HCT116 (cell line): ENCODE measurements at regions not wholly inside any gene's neighbourhood (a gene's known extent, or its start where the extent isn't known, plus 50 kb on each side); places are given as distances from the start of the nearest gene placed in this dataset.

Experiments used
- EGR1 ChIP-seq: IDR thresholded peaks from 2 replicates; pipeline ENCODE4 v1.6.1; 2012; ENCODE audit warnings: low read depth
- EZH2 ChIP-seq: fragments of 200-600 bp; sonication (generic); IDR thresholded peaks from 2 replicates; pipeline ENCODE4 v1.6.1; 2017; ENCODE audit warnings: antibody characterized with exemption, mixed run types
- EZH2phosphoT487 ChIP-seq: fragments of 200-600 bp; IDR thresholded peaks from 2 replicates; pipeline ENCODE4 v1.6.1; 2018; ENCODE audit warnings: antibody characterized with exemption, borderline replicate concordance
- FOSL1 ChIP-seq: IDR thresholded peaks from 2 replicates; pipeline ENCODE4 v1.6.1; 2012; ENCODE audit warnings: low read depth
- POLR2A ChIP-seq: IDR thresholded peaks from 2 replicates; pipeline ENCODE4 v1.7.0; 2011; ENCODE audit warnings: borderline replicate concordance; ENCODE audit not compliant: insufficient read depth, insufficient read length; ENCODE audit errors: extremely low read depth
- POLR2AphosphoS5 ChIP-seq: IDR thresholded peaks from 2 replicates; pipeline ENCODE4 v1.6.1; 2011; ENCODE audit warnings: mild to moderate bottlenecking, low read depth, low read length, moderate library complexity
- RAD21 ChIP-seq: IDR thresholded peaks from 2 replicates; pipeline ENCODE4 v1.6.1; 2012; ENCODE audit warnings: low read depth, mild to moderate bottlenecking
- SIN3A ChIP-seq: IDR thresholded peaks from 2 replicates; pipeline ENCODE4 v1.6.1; 2012; ENCODE audit warnings: low read depth
- SRF ChIP-seq: IDR thresholded peaks from 2 replicates; pipeline ENCODE4 v1.6.1; 2012; ENCODE audit warnings: low read depth
- TCF7L2 ChIP-seq: IDR thresholded peaks from 2 replicates; pipeline ENCODE4 v1.7.0; 2011; ENCODE audit warnings: borderline replicate concordance, inconsistent platforms; ENCODE audit not compliant: insufficient read depth, insufficient read length; ENCODE audit errors: extremely low read depth
- TF ChIP-seq, protein P1 (sequence below): IDR thresholded peaks from 2 replicates; pipeline ENCODE4 v1.6.1; 2012; ENCODE audit warnings: low read depth
- TF ChIP-seq, protein P2 (sequence below), 3 experiments: fragments of 200-600 bp in 1 of 3; sonication (generic) in 1 of 3; IDR thresholded peaks in 2 of 3; conservative IDR thresholded peaks in 1 of 3; 2 replicates each; pipeline ENCODE4 v1.5.1; 2012 to 2017; ENCODE audit warnings: low read depth in 2 of 3, low read length in 2 of 3, antibody characterized with exemption in 1 of 3, borderline replicate concordance in 1 of 3, control low read depth in 1 of 3, mild to moderate bottlenecking in 1 of 3, mixed read lengths in 1 of 3, mixed run types in 1 of 3, moderate library complexity in 1 of 3; ENCODE audit not compliant: insufficient read depth in 1 of 3
- TF ChIP-seq, protein P3 (sequence below): IDR thresholded peaks from 2 replicates; pipeline ENCODE4 v1.6.1; 2012

DNA sequence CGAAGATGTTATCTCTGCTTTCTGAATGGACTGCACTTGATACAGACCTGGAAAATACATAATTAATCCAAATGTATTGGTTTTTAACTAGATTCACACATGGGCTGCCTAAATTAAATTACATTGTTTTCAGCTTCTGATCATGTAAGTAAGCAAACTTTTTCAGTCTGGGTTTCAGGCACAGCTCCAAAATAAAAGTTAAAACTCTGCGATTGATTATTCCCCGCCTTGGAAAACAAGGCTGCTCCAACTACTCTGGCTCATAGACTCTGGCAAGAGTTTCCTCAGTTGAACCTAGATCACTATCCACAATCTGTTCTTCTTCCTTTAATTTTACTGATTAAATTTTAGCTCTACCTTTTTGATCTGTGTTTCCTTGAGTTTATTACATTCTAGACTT is 526.0 kb upstream of the SPRY2 start:
- TF ChIP-seq SIN3A (no peak), POLR2AphosphoS5 (no peak), POLR2A (no peak), SRF (no peak), RAD21 (no peak), FOSL1 (no peak), EZH2phosphoT487 (no peak), TCF7L2 (no peak), EZH2 (no peak), EGR1 (no peak)
- TF ChIP-seq, protein P1, sequence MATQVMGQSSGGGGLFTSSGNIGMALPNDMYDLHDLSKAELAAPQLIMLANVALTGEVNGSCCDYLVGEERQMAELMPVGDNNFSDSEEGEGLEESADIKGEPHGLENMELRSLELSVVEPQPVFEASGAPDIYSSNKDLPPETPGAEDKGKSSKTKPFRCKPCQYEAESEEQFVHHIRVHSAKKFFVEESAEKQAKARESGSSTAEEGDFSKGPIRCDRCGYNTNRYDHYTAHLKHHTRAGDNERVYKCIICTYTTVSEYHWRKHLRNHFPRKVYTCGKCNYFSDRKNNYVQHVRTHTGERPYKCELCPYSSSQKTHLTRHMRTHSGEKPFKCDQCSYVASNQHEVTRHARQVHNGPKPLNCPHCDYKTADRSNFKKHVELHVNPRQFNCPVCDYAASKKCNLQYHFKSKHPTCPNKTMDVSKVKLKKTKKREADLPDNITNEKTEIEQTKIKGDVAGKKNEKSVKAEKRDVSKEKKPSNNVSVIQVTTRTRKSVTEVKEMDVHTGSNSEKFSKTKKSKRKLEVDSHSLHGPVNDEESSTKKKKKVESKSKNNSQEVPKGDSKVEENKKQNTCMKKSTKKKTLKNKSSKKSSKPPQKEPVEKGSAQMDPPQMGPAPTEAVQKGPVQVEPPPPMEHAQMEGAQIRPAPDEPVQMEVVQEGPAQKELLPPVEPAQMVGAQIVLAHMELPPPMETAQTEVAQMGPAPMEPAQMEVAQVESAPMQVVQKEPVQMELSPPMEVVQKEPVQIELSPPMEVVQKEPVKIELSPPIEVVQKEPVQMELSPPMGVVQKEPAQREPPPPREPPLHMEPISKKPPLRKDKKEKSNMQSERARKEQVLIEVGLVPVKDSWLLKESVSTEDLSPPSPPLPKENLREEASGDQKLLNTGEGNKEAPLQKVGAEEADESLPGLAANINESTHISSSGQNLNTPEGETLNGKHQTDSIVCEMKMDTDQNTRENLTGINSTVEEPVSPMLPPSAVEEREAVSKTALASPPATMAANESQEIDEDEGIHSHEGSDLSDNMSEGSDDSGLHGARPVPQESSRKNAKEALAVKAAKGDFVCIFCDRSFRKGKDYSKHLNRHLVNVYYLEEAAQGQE, result no peak
- TF ChIP-seq, protein P2, sequence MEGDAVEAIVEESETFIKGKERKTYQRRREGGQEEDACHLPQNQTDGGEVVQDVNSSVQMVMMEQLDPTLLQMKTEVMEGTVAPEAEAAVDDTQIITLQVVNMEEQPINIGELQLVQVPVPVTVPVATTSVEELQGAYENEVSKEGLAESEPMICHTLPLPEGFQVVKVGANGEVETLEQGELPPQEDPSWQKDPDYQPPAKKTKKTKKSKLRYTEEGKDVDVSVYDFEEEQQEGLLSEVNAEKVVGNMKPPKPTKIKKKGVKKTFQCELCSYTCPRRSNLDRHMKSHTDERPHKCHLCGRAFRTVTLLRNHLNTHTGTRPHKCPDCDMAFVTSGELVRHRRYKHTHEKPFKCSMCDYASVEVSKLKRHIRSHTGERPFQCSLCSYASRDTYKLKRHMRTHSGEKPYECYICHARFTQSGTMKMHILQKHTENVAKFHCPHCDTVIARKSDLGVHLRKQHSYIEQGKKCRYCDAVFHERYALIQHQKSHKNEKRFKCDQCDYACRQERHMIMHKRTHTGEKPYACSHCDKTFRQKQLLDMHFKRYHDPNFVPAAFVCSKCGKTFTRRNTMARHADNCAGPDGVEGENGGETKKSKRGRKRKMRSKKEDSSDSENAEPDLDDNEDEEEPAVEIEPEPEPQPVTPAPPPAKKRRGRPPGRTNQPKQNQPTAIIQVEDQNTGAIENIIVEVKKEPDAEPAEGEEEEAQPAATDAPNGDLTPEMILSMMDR (IDR thresholded peaks at IDR 0.05 in 2 of 3, conservative IDR thresholded peaks at IDR 0.05 in 1 of 3; ENCODE audit: borderline replicate concordance in 1 of 3, insufficient read depth in 1 of 3, low read depth in 2 of 3, low read length in 2 of 3), result no peak
- TF ChIP-seq, protein P3, sequence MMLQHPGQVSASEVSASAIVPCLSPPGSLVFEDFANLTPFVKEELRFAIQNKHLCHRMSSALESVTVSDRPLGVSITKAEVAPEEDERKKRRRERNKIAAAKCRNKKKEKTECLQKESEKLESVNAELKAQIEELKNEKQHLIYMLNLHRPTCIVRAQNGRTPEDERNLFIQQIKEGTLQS, result no peak
